ENCODE measurements at regions not wholly inside any gene's neighbourhood (a gene's known extent, or its start where the extent isn't known, plus 50 kb on each side); places are given as distances from the start of the nearest gene placed in this dataset.

DNA sequence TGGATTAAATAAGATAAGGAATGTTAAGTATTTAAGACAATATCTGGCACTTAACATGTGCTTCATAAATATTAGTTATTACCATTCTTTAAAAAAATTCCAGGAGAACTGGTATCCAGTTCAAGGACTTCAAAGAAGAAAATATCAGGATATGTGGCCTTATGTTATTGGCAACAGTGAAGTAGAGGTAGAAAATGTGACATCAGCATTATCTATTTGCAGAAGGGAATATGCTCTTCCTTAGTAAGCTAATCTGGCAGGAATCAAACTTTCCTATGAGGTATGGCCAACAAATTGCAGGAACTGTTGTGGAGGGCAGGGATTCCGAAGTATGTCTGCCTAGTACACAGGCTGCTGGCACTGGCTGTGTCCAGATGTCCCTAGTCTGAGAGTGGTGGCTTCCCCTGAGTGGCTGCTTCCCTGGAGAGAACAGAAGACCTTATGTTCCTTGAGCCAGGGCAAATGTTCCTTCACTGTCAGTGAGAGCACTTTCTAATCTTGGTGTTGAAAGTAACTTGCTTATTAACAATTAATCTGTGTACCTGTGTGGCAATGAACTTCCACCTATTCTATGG, 351.7 kb upstream of the THRB start:
- DNase-seq (ENCODE audit: low spot score) = no peak
- TF ChIP-seq, protein P1, sequence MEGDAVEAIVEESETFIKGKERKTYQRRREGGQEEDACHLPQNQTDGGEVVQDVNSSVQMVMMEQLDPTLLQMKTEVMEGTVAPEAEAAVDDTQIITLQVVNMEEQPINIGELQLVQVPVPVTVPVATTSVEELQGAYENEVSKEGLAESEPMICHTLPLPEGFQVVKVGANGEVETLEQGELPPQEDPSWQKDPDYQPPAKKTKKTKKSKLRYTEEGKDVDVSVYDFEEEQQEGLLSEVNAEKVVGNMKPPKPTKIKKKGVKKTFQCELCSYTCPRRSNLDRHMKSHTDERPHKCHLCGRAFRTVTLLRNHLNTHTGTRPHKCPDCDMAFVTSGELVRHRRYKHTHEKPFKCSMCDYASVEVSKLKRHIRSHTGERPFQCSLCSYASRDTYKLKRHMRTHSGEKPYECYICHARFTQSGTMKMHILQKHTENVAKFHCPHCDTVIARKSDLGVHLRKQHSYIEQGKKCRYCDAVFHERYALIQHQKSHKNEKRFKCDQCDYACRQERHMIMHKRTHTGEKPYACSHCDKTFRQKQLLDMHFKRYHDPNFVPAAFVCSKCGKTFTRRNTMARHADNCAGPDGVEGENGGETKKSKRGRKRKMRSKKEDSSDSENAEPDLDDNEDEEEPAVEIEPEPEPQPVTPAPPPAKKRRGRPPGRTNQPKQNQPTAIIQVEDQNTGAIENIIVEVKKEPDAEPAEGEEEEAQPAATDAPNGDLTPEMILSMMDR (IDR thresholded peaks at IDR 0.05; ENCODE audit: extremely low read depth, missing control alignments) = no peak

- DNase-seq (ENCODE audit: low spot score) = no peak
- TF ChIP-seq, protein P1 (IDR thresholded peaks at IDR 0.05; ENCODE audit: extremely low read depth, missing control alignments) = no peak
Observed at GRCh38 chr3:24850245-24850644, 355.6 kb upstream of the THRB start.

- TF ChIP-seq, protein P1 (IDR thresholded peaks at IDR 0.05; ENCODE audit: extremely low read depth, missing control alignments) = no peak
Observed at GRCh38 chr3:24853685-24854490, 359.2 kb upstream of the THRB start.

GRCh38 chr3:24854748-24855147, 360.1 kb upstream of the THRB start:
- TF ChIP-seq, protein P1 (IDR thresholded peaks at IDR 0.05; ENCODE audit: extremely low read depth, missing control alignments) = no peak
- DNase-seq (ENCODE audit: low spot score) = no peak

More at GRCh38 chr3:24853685-24854490, 359.2 kb upstream of the THRB start:
- no peak for DNase-seq (ENCODE audit: low spot score)

GRCh38 chr3:24857945-24858344, 363.3 kb upstream of the THRB start:
- TF ChIP-seq, protein P1 (IDR thresholded peaks at IDR 0.05; ENCODE audit: extremely low read depth, missing control alignments) = no peak
- no peak for DNase-seq (ENCODE audit: low spot score)

DNA sequence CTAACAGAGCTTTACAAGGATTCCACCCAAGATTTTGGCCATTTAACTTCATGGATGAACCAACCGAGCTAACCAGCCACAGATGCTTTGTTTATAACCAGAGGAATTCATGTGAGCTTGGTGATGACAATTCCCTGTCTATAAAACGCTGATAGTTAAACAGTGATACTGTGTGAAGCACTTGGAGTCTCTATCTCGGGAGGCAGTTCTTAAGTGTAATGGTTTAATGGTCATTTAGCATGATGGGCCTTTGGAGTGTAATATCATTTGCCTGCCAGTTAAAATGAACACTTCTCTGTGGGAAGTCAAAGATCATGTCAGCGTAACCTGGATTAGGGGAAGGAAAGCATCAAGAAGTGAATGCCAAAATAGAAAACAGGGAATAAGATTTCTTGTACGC, 368.6 kb upstream of the THRB start:
- TF ChIP-seq, protein P1 (IDR thresholded peaks at IDR 0.05; ENCODE audit: extremely low read depth, missing control alignments) = no peak
- DNase-seq (ENCODE audit: low spot score) = no peak

- TF ChIP-seq, protein P1 (IDR thresholded peaks at IDR 0.05; ENCODE audit: extremely low read depth, missing control alignments) = no peak
- DNase-seq (ENCODE audit: low spot score) = no peak
Observed at GRCh38 chr3:24867783-24868182, 373.1 kb upstream of the THRB start.

All from GM20000 (cell line).